T-cell (primary cell): ENCODE measurements at regions not wholly inside any gene's neighbourhood (a gene's known extent, or its start where the extent isn't known, plus 50 kb on each side); places are given as distances from the start of the nearest gene placed in this dataset.

ENCODE experiments used
- ATAC-seq, 4 experiments: fragments of 200-7000 bp in 3 of 4; fragments of 150-1000 bp in 1 of 4; cut with Tn5 transposase; replicated peaks in 1 of 4; 1 replicate in 3 of 4; 2 replicates in 1 of 4; pipeline ENCODE4 v1.10.0; 2021; ENCODE audit warnings: moderate library complexity in 3 of 4, mild to moderate bottlenecking in 2 of 4, moderate number of reproducible peaks in 1 of 4
- CTCF ChIA-PET, 2 donors: fragments of 300-600 bp; sonication (Branson Sonifier 250); formaldehyde crosslinking; loops; one replicate each; lab custom pipeline; 2022; ENCODE audit warnings: antibody characterized with exemption in 2 of 2; lab: Charles Lee
- POLR2A ChIA-PET, 2 donors: fragments of 300-600 bp; sonication (Branson Sonifier 250); formaldehyde crosslinking; loops; one replicate each; lab custom pipeline; 2022; ENCODE audit warnings: antibody characterized with exemption in 2 of 2; lab: Charles Lee
- DNase-seq, 35 experiments: peaks; one replicate each; pipeline versions ENCODE4 v3.0.0 to v3.0.0-alpha.2; 2013 to 2023
- H3K27ac ChIP-seq: one replicate; pipeline ENCODE4 v1.5.1; 2013; ENCODE audit warnings: low read length
- H3K27me3 ChIP-seq, 2 experiments: replicated peaks in 1 of 2; 1 replicate in 1 of 2; 2 replicates in 1 of 2; pipeline versions ENCODE4 v1.6.1 to v1.7.0; 2013; ENCODE audit warnings: low read length in 1 of 2, mixed read lengths in 1 of 2; ENCODE audit not compliant: control insufficient read depth in 2 of 2, insufficient read depth in 2 of 2; ENCODE audit errors: extremely low read depth in 1 of 2
- H3K36me3 ChIP-seq, 2 donors: 1 replicate in 1 of 2; 2 replicates in 1 of 2; pipeline versions ENCODE4 v1.6.1 to v1.7.0; 2013; ENCODE audit warnings: low read length in 1 of 2; ENCODE audit not compliant: control insufficient read depth in 2 of 2, insufficient read depth in 1 of 2; ENCODE audit errors: extremely low read depth in 1 of 2
- H3K4me1 ChIP-seq, 2 experiments: 1 replicate in 1 of 2; 2 replicates in 1 of 2; pipeline versions ENCODE4 v1.6.1 to v1.7.0; 2013; ENCODE audit warnings: low read length in 2 of 2, mixed read lengths in 1 of 2; ENCODE audit not compliant: insufficient read depth in 2 of 2, control insufficient read depth in 1 of 2; ENCODE audit errors: extremely low read depth in 1 of 2
- H3K4me3 ChIP-seq, 2 donors: 1 replicate in 1 of 2; 2 replicates in 1 of 2; pipeline versions ENCODE4 v1.5.1 to v1.7.0; 2013; ENCODE audit warnings: mild to moderate bottlenecking in 2 of 2, low read length in 1 of 2, moderate library complexity in 1 of 2; ENCODE audit not compliant: control insufficient read depth in 1 of 2; ENCODE audit errors: extremely low read depth in 1 of 2
- H3K9me3 ChIP-seq: 2 replicates; pipeline ENCODE4 v1.7.0; 2013
- H3K27ac Mint-ChIP-seq, 2 donors: one replicate each; pipeline ENCODE4 v1.8.0; 2020 to 2021; ENCODE audit warnings: mild to moderate bottlenecking in 2 of 2, mixed read lengths in 2 of 2
- H3K27me3 Mint-ChIP-seq, 2 donors: one replicate each; pipeline ENCODE4 v1.8.0; 2021 to 2022; ENCODE audit warnings: mixed read lengths in 2 of 2
- H3K36me3 Mint-ChIP-seq: one replicate; pipeline ENCODE4 v1.8.0; 2021; ENCODE audit warnings: mixed read lengths
- H3K4me1 Mint-ChIP-seq, 3 donors: one replicate each; pipeline ENCODE4 v1.8.0; 2020 to 2022; ENCODE audit warnings: mixed read lengths in 3 of 3, mild to moderate bottlenecking in 1 of 3
- H3K4me3 Mint-ChIP-seq, 3 donors: one replicate each; pipeline ENCODE4 v1.8.0; 2020 to 2022; ENCODE audit warnings: mild to moderate bottlenecking in 3 of 3, mixed read lengths in 3 of 3, moderate library complexity in 3 of 3
- H3K9me3 Mint-ChIP-seq, 3 donors: one replicate each; pipeline ENCODE4 v1.8.0; 2020 to 2022; ENCODE audit warnings: mixed read lengths in 3 of 3
- WGBS: methylation state at CpG from one replicate; pipeline ENCODE4 v1.1.5; 2013; ENCODE audit warnings: missing lambda C conversion rate; ENCODE audit not compliant: insufficient coverage; 5-methylcytosine and 5-hydroxymethylcytosine counted together

DNA sequence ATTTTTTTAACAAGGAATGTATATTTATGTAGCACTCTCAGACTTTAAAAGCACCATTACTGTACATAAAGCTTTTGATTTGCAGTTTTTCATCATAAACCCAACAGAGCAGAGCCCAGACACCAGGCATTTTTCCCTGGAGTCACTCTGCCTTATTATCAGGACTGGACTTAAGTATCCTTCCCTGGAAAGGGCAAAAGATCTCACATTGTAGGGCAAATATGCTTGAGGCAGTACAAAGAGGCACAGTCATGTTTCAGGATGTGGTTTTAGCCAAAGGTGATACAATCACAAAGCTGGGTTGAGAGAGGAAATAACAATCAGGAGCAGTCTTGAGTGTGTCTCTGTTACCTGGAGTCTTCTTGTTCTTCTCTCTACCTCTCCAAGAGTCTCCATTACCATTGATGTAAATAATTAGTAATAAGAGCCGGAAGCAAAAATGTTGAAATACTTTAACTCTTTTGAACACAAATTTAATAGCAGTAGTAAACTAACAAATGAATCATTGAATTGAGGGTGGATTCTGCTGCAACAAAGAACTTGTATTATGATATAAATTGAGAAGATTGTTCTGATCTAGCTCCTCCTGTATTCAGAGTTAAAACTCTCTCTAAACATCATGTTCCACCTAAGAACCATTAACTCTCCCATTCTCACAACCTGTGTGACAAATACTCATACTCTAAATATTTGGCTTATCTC is 160.5 kb downstream of the LTN1 start:
- POLR2A ChIA-PET = no interaction called here
- CTCF ChIA-PET = interaction anchor here in 1 of 2 donors (1.3 kb wide), 1 partner anchor 87 kb away, joined by 3 read pairs; no protein-coding TSS in a partner anchor
- Histone ChIP-seq H3K36me3 (no peaks in the 10 kb centered on the region), H3K27me3 (no peaks in the 10 kb centered on the region), H3K9me3 (no peaks in the 10 kb centered on the region), H3K4me1 (peaks cover 39 to 46% of the 10 kb centered on the region in 2 experiments), H3K27ac (peak overlapping the region; percentile 64), H3K4me3 (peak overlapping the region in 1 of 2 donors; percentile 35)
- Mint-ChIP-seq H3K27ac (peak overlapping the region; percentile 93), H3K9me3 (no peaks in the 10 kb centered on the region), H3K27me3 (no peaks in the 10 kb centered on the region), H3K36me3 (peaks cover 3% of the 10 kb centered on the region), H3K4me1 (peaks cover 66 to 83% (median 81%) of the 10 kb centered on the region in 3 donors), H3K4me3 (peak overlapping the region; percentile 8 to 64 (median 29))
- no CpG with 5 or more reads among the region's 1 CpG for WGBS
- peak in 13 of 35 experiments; percentile 1 to 66 (median 10) for DNase-seq
- ATAC-seq = peak; percentile 94 to 98 (median 96)

DNA sequence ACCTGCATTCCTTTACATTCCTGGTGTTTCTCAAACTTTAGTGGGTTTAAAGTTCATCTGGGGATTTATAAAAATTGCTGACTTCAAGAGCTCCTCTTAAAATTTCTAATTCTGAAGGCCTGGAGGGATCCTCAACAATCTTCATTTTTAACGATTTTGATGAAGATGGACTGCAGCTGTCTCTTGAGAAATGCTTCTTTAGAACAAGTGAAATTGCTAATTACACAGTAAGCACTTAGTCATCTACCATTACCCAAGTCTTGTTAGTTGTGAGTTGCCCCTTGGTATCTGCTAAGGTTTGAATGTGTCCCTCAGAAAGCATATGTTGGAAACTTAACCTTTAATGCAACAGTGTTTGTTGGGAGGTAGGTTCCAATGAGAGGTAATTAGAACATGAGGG is 163.7 kb downstream of the LTN1 start:
- no peaks in the 10 kb centered on the region for H3K27me3 Mint-ChIP-seq
- DNase-seq (no peak), ATAC-seq (no peak)
- ChIA-PET CTCF (no interaction called here), POLR2A (no interaction called here)
- Histone ChIP-seq H3K4me3 (no peak overlapping the region), H3K27ac (no peak overlapping the region), H3K4me1 (peaks cover 23 to 28% of the 10 kb centered on the region in 2 experiments), H3K36me3 (peaks cover 0 to 2% of the 10 kb centered on the region in 2 donors), H3K27me3 (no peaks in the 10 kb centered on the region), H3K9me3 (no peaks in the 10 kb centered on the region)
- H3K9me3 Mint-ChIP-seq = peaks cover 0 to 3% (median 0%) of the 10 kb centered on the region in 3 donors
- peaks cover 12% of the 10 kb centered on the region for H3K36me3 Mint-ChIP-seq
- no CpG with 5 or more reads among the region's 1 CpG for WGBS
- no peak overlapping the region for H3K4me3 Mint-ChIP-seq
- H3K27ac Mint-ChIP-seq = peak overlapping the region in 1 of 2 donors; percentile 37
- H3K4me1 Mint-ChIP-seq = peaks cover 41 to 65% (median 55%) of the 10 kb centered on the region in 3 donors

DNA sequence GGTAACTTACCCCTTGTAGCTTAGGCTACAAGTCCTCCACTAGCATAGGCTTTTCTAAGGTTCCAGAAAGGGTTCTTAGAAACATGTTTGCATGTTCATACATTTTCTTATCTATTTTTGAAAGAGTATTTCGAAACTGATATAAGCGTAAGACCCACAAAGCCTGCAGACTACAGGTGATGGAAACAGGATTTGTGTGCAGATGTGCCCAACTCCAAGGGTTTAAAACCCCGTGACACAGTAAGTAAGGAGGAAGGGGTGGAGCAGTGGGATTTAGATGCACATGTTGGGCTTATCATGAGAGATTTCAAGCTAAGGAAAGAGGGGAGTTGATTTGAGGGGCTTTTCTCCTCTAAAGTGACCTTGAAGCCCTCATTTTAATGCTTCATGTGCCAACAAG is 164.7 kb downstream of the LTN1 start:
- ChIA-PET CTCF (no interaction called here), POLR2A (no interaction called here)
- peaks cover 31 to 55% (median 45%) of the 10 kb centered on the region in 3 donors for H3K4me1 Mint-ChIP-seq
- Histone ChIP-seq H3K4me3 (no peak overlapping the region), H3K27me3 (no peaks in the 10 kb centered on the region), H3K9me3 (no peaks in the 10 kb centered on the region), H3K27ac (no peak overlapping the region), H3K4me1 (peaks cover 14 to 20% of the 10 kb centered on the region in 2 experiments), H3K36me3 (peaks cover 0 to 2% of the 10 kb centered on the region in 2 donors)
- H3K27me3 Mint-ChIP-seq = no peaks in the 10 kb centered on the region
- DNase-seq = no peak
- no peak overlapping the region for H3K4me3 Mint-ChIP-seq
- no peak for ATAC-seq
- H3K9me3 Mint-ChIP-seq = peaks cover 0 to 3% (median 0%) of the 10 kb centered on the region in 3 donors
- WGBS = 100% methylated on average over 2 of the region's 3 CpGs
- peaks cover 12% of the 10 kb centered on the region for H3K36me3 Mint-ChIP-seq
- H3K27ac Mint-ChIP-seq = no peak overlapping the region

DNA sequence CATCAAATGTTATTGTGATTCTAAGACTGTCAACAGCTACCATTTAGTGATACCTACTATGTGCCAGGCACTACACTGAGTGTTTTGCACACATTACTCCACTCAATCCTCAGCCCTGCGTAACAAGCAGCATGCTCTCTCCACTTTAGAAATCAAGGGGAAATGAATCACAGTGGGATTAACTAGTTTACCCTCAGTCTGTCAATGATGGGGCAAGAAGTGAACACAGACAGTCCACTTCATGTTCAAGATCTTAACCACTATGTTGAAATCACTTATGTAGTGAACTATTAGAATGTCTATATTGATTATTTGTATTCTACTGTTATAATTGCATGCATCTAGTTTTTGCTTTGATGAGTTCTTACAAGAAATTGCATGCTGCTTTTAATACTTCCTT is 165.3 kb downstream of the LTN1 start:
- no peak for ATAC-seq
- Mint-ChIP-seq H3K4me1 (peaks cover 25 to 51% (median 39%) of the 10 kb centered on the region in 3 donors), H3K27ac (no peak overlapping the region), H3K4me3 (no peak overlapping the region), H3K9me3 (peaks cover 0 to 3% (median 0%) of the 10 kb centered on the region in 3 donors), H3K27me3 (no peaks in the 10 kb centered on the region), H3K36me3 (peaks cover 12% of the 10 kb centered on the region)
- Histone ChIP-seq H3K4me3 (no peak overlapping the region), H3K4me1 (peaks cover 8 to 15% of the 10 kb centered on the region in 2 experiments), H3K27me3 (no peaks in the 10 kb centered on the region), H3K36me3 (peaks cover 0 to 2% of the 10 kb centered on the region in 2 donors), H3K9me3 (no peaks in the 10 kb centered on the region), H3K27ac (no peak overlapping the region)
- ChIA-PET POLR2A (interaction anchor here in 1 of 2 donors (0.6 kb wide), 1 partner anchor 22 kb away, joined by 3 read pairs; no protein-coding TSS in a partner anchor), CTCF (no interaction called here)
- 50% methylated on average over 1 of the region's 1 CpG for WGBS
- DNase-seq = no peak

DNA sequence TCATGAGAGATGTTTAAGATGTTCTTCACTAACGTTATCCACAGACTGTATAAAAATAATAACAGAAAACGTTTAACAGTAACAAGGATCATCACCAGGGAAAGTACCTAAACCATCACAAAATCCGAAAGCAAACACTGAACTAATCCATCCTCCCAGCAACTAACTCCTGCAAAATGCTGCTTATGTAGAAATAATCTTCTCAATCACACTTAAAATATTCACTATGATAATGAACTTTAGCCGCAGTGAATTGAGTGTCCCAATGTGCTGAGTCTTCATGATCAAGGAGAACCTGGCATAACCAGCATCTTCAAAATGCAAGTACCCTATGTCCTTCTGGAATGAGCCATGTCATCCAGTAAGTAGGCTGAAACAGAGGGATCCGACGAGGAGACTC is 166.1 kb downstream of the LTN1 start:
- no peak for DNase-seq
- Histone ChIP-seq H3K27ac (no peak overlapping the region), H3K9me3 (no peaks in the 10 kb centered on the region), H3K27me3 (no peaks in the 10 kb centered on the region), H3K4me1 (peaks cover under 1 to 15% of the 10 kb centered on the region in 2 experiments), H3K4me3 (no peak overlapping the region), H3K36me3 (peaks cover 0 to 2% of the 10 kb centered on the region in 2 donors)
- POLR2A ChIA-PET = interaction anchor here in 1 of 2 donors (0.6 kb wide), 1 partner anchor 23 kb away, joined by 3 read pairs; no protein-coding TSS in a partner anchor
- Mint-ChIP-seq H3K36me3 (peaks cover 12% of the 10 kb centered on the region), H3K4me3 (no peak overlapping the region), H3K27ac (no peak overlapping the region), H3K27me3 (no peaks in the 10 kb centered on the region), H3K9me3 (peaks cover 0 to 3% (median 0%) of the 10 kb centered on the region in 3 donors), H3K4me1 (peaks cover 20 to 45% (median 32%) of the 10 kb centered on the region in 3 donors)
- CTCF ChIA-PET = no interaction called here
- no peak for ATAC-seq
- 80% methylated on average over 1 of the region's 6 CpGs for WGBS

DNA sequence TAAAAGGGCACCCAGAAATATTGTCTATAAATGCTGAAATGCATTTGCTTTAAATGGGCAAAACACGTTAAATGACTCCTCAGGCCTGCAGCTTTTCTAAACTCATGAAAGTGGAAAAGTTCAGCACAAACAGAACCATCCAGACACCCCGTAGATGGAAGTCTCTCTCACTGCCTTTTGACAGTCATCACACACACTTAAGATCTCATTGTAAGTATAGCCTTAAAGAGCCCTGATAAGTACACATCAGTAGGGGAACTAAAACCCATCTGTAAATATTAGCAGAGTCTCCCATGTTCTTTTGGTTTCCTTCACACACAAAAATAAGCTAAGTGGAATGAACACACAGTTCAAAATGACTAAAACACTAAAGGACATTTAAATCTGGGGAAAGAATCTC is 166.7 kb downstream of the LTN1 start:
- ATAC-seq = no peak
- WGBS = 80% methylated on average over 2 of the region's 2 CpGs
- Histone ChIP-seq H3K36me3 (peaks cover 0 to 2% of the 10 kb centered on the region in 2 donors), H3K27me3 (no peaks in the 10 kb centered on the region), H3K4me3 (no peak overlapping the region), H3K9me3 (no peaks in the 10 kb centered on the region), H3K27ac (no peak overlapping the region), H3K4me1 (peaks cover 0 to 12% of the 10 kb centered on the region in 2 experiments)
- peaks cover 17% of the 10 kb centered on the region for H3K36me3 Mint-ChIP-seq
- H3K9me3 Mint-ChIP-seq = peaks cover 0 to 3% (median 0%) of the 10 kb centered on the region in 3 donors
- DNase-seq = no peak
- CTCF ChIA-PET = no interaction called here
- H3K27me3 Mint-ChIP-seq = no peaks in the 10 kb centered on the region
- no peak overlapping the region for H3K4me3 Mint-ChIP-seq
- no peak overlapping the region for H3K27ac Mint-ChIP-seq
- H3K4me1 Mint-ChIP-seq = peaks cover 20 to 41% (median 26%) of the 10 kb centered on the region in 3 donors
- POLR2A ChIA-PET = no interaction called here
